Lower leg skin (tissue), 3 donors: ENCODE measurements at regions not wholly inside any gene's neighbourhood (a gene's known extent, or its start where the extent isn't known, plus 50 kb on each side); places are given as distances from the start of the nearest gene placed in this dataset.

Experiments
- CTCF ChIP-seq, 3 donors: fragments of 450-650 bp; IDR thresholded peaks; one replicate each; pipeline ENCODE4 v1.5.1; 2016; ENCODE audit warnings: antibody characterized with exemption in 3 of 3, mild to moderate bottlenecking in 3 of 3, moderate library complexity in 2 of 3
- POLR2A ChIP-seq, 2 donors: fragments of 450-650 bp; IDR thresholded peaks; one replicate each; pipeline ENCODE4 v1.6.1; 2016 to 2017; ENCODE audit warnings: antibody characterized with exemption in 2 of 2, mild to moderate bottlenecking in 1 of 2, moderate library complexity in 1 of 2

GRCh38 chr2:16437189-16437588 lies 228.4 kb downstream of the CYRIA start:
- TF ChIP-seq CTCF (IDR thresholded peaks at IDR 0.05) (no peak), POLR2A (IDR thresholded peaks at IDR 0.05) (no peak)
